ENCODE measurements at regions not wholly inside any gene's neighbourhood (a gene's known extent, or its start where the extent isn't known, plus 50 kb on each side); places are given as distances from the start of the nearest gene placed in this dataset.
"Not testable (repeated sequence)": the region's sequence is repeated elsewhere in the genome, so short reads cannot be mapped to it uniquely, and the experiment has no call there.

- ChIA-PET CTCF (no interaction called here), POLR2A (no interaction called here)
- Histone ChIP-seq H3K36me3 (ENCODE audit: control insufficient read depth in 4 of 4, insufficient read depth in 4 of 4, low read length in 3 of 4) (no peaks in the 10 kb centered on the region), H3K4me3 (ENCODE audit: control insufficient read depth in 1 of 7, extremely low read depth in 1 of 7, insufficient read depth in 4 of 7, low read depth in 2 of 7, low read length in 6 of 7) (no peak overlapping the region), H3K9me3 (ENCODE audit: control extremely low read depth in 1 of 5, control insufficient read depth in 4 of 5, insufficient read depth in 2 of 5, low read depth in 1 of 5, low read length in 4 of 5) (peaks cover 0 to 19% (median 3%) of the 10 kb centered on the region in 5 experiments), H3K4me1 (ENCODE audit: control extremely low read depth in 1 of 4, control insufficient read depth in 4 of 4, insufficient read depth in 4 of 4, low read length in 3 of 4) (no peaks in the 10 kb centered on the region), H3K27me3 (replicated peaks in 2 of 5; ENCODE audit: control insufficient read depth in 4 of 5, insufficient read depth in 5 of 5, low read length in 4 of 5) (no peaks in the 10 kb centered on the region), H3K27ac (ENCODE audit: insufficient read depth in 1 of 2, low read depth in 1 of 2, low read length in 2 of 2, poor library complexity in 1 of 2, severe bottlenecking in 2 of 2) (no peak overlapping the region)
- WGBS (ENCODE audit: insufficient coverage) = 100% methylated on average over 1 of the region's 3 CpGs
- no peak for DNase-seq
Measured at GRCh38 chr4:148633720-148634119, 191.5 kb upstream of the NR3C2 start.

GRCh38 chr4:148632476-148632875, 190.3 kb upstream of the NR3C2 start:
- Histone ChIP-seq H3K4me1 (ENCODE audit: control extremely low read depth in 1 of 4, control insufficient read depth in 4 of 4, insufficient read depth in 4 of 4, low read length in 3 of 4) (no peaks in the 10 kb centered on the region), H3K27ac (ENCODE audit: insufficient read depth in 1 of 2, low read depth in 1 of 2, low read length in 2 of 2, poor library complexity in 1 of 2, severe bottlenecking in 2 of 2) (no peak overlapping the region), H3K27me3 (replicated peaks in 2 of 5; ENCODE audit: control insufficient read depth in 4 of 5, insufficient read depth in 5 of 5, low read length in 4 of 5) (no peaks in the 10 kb centered on the region), H3K9me3 (ENCODE audit: control extremely low read depth in 1 of 5, control insufficient read depth in 4 of 5, insufficient read depth in 2 of 5, low read depth in 1 of 5, low read length in 4 of 5) (peaks cover 0 to 12% (median 3%) of the 10 kb centered on the region in 5 experiments), H3K4me3 (ENCODE audit: control insufficient read depth in 1 of 7, extremely low read depth in 1 of 7, insufficient read depth in 4 of 7, low read depth in 2 of 7, low read length in 6 of 7) (no peak overlapping the region), H3K36me3 (ENCODE audit: control insufficient read depth in 4 of 4, insufficient read depth in 4 of 4, low read length in 3 of 4) (no peaks in the 10 kb centered on the region)
- no peak for DNase-seq
- POLR2A ChIA-PET = interaction anchor here (0.7 kb wide), 1 partner anchor 227 kb away, joined by 4 read pairs; no protein-coding TSS in a partner anchor
- WGBS (ENCODE audit: insufficient coverage) = no CpG with 5 or more reads among the region's 2 CpGs
- CTCF ChIA-PET = no interaction called here

- WGBS (ENCODE audit: insufficient coverage) = no CpG with 5 or more reads among the region's 1 CpG
- no peak overlapping the region for H3K27ac ChIP-seq (ENCODE audit: insufficient read depth in 1 of 2, low read depth in 1 of 2, low read length in 2 of 2, poor library complexity in 1 of 2, severe bottlenecking in 2 of 2)
- ChIA-PET CTCF (no interaction called here), POLR2A (no interaction called here)
- H3K27me3 ChIP-seq (replicated peaks in 2 of 5; ENCODE audit: control insufficient read depth in 4 of 5, insufficient read depth in 5 of 5, low read length in 4 of 5) = no peaks in the 10 kb centered on the region
- no peaks in the 10 kb centered on the region for H3K4me1 ChIP-seq (ENCODE audit: control extremely low read depth in 1 of 4, control insufficient read depth in 4 of 4, insufficient read depth in 4 of 4, low read length in 3 of 4)
- no peak overlapping the region for H3K4me3 ChIP-seq (ENCODE audit: control insufficient read depth in 1 of 7, extremely low read depth in 1 of 7, insufficient read depth in 4 of 7, low read depth in 2 of 7, low read length in 6 of 7)
- no peaks in the 10 kb centered on the region for H3K36me3 ChIP-seq (ENCODE audit: control insufficient read depth in 4 of 4, insufficient read depth in 4 of 4, low read length in 3 of 4)
- no peak for DNase-seq
- no peaks in the 10 kb centered on the region for H3K9me3 ChIP-seq (ENCODE audit: control extremely low read depth in 1 of 5, control insufficient read depth in 4 of 5, insufficient read depth in 2 of 5, low read depth in 1 of 5, low read length in 4 of 5)
Measured at GRCh38 chr4:148630051-148630450, 187.8 kb upstream of the NR3C2 start.

- H3K4me1 ChIP-seq (ENCODE audit: control extremely low read depth in 1 of 4, control insufficient read depth in 4 of 4, insufficient read depth in 4 of 4, low read length in 3 of 4) = no peaks in the 10 kb centered on the region
- ChIA-PET CTCF (no interaction called here), POLR2A (no interaction called here)
- H3K4me3 ChIP-seq (ENCODE audit: control insufficient read depth in 1 of 7, extremely low read depth in 1 of 7, insufficient read depth in 4 of 7, low read depth in 2 of 7, low read length in 6 of 7) = no peak overlapping the region
- no peaks in the 10 kb centered on the region for H3K27me3 ChIP-seq (replicated peaks in 2 of 5; ENCODE audit: control insufficient read depth in 4 of 5, insufficient read depth in 5 of 5, low read length in 4 of 5)
- no peaks in the 10 kb centered on the region for H3K36me3 ChIP-seq (ENCODE audit: control insufficient read depth in 4 of 4, insufficient read depth in 4 of 4, low read length in 3 of 4)
- no peak for DNase-seq
- no peak overlapping the region for H3K27ac ChIP-seq (ENCODE audit: insufficient read depth in 1 of 2, low read depth in 1 of 2, low read length in 2 of 2, poor library complexity in 1 of 2, severe bottlenecking in 2 of 2)
- H3K9me3 ChIP-seq (ENCODE audit: control extremely low read depth in 1 of 5, control insufficient read depth in 4 of 5, insufficient read depth in 2 of 5, low read depth in 1 of 5, low read length in 4 of 5) = peaks cover 0 to 2% (median 0%) of the 10 kb centered on the region in 5 experiments
Measured at GRCh38 chr4:148618856-148619255, 176.6 kb upstream of the NR3C2 start.

GRCh38 chr4:148608968-148609367, 166.8 kb upstream of the NR3C2 start:
- 100% methylated on average over 1 of the region's 4 CpGs for WGBS (ENCODE audit: insufficient coverage)
- ChIA-PET POLR2A (no interaction called here), CTCF (no interaction called here)
- Histone ChIP-seq H3K27ac (ENCODE audit: insufficient read depth in 1 of 2, low read depth in 1 of 2, low read length in 2 of 2, poor library complexity in 1 of 2, severe bottlenecking in 2 of 2) (no peak overlapping the region), H3K9me3 (ENCODE audit: control extremely low read depth in 1 of 5, control insufficient read depth in 4 of 5, insufficient read depth in 2 of 5, low read depth in 1 of 5, low read length in 4 of 5) (peaks cover 0 to under 1% (median 0%) of the 10 kb centered on the region in 5 experiments), H3K27me3 (replicated peaks in 2 of 5; ENCODE audit: control insufficient read depth in 4 of 5, insufficient read depth in 5 of 5, low read length in 4 of 5) (no peaks in the 10 kb centered on the region), H3K4me3 (ENCODE audit: control insufficient read depth in 1 of 7, extremely low read depth in 1 of 7, insufficient read depth in 4 of 7, low read depth in 2 of 7, low read length in 6 of 7) (no peak overlapping the region), H3K36me3 (ENCODE audit: control insufficient read depth in 4 of 4, insufficient read depth in 4 of 4, low read length in 3 of 4) (no peaks in the 10 kb centered on the region), H3K4me1 (ENCODE audit: control extremely low read depth in 1 of 4, control insufficient read depth in 4 of 4, insufficient read depth in 4 of 4, low read length in 3 of 4) (no peaks in the 10 kb centered on the region)
- DNase-seq = no peak

- CTCF ChIA-PET, POLR2A ChIA-PET: not testable (repeated sequence)
- WGBS (ENCODE audit: insufficient coverage) = 96% methylated on average over 13 of the region's 14 CpGs
Measured at GRCh38 chr4:148598418-148599207, 156.4 kb upstream of the NR3C2 start.

GRCh38 chr4:148589182-148589581, 147.0 kb upstream of the NR3C2 start:
- WGBS (ENCODE audit: insufficient coverage) = 97% methylated on average over 4 of the region's 4 CpGs
- Histone ChIP-seq H3K9me3 (ENCODE audit: control extremely low read depth in 1 of 5, control insufficient read depth in 4 of 5, insufficient read depth in 2 of 5, low read depth in 1 of 5, low read length in 4 of 5) (peaks cover 0 to 8% (median 4%) of the 10 kb centered on the region in 5 experiments), H3K27ac (ENCODE audit: insufficient read depth in 1 of 2, low read depth in 1 of 2, low read length in 2 of 2, poor library complexity in 1 of 2, severe bottlenecking in 2 of 2) (no peak overlapping the region), H3K4me1 (ENCODE audit: control extremely low read depth in 1 of 4, control insufficient read depth in 4 of 4, insufficient read depth in 4 of 4, low read length in 3 of 4) (no peaks in the 10 kb centered on the region), H3K27me3 (replicated peaks in 2 of 5; ENCODE audit: control insufficient read depth in 4 of 5, insufficient read depth in 5 of 5, low read length in 4 of 5) (no peaks in the 10 kb centered on the region), H3K36me3 (ENCODE audit: control insufficient read depth in 4 of 4, insufficient read depth in 4 of 4, low read length in 3 of 4) (no peaks in the 10 kb centered on the region), H3K4me3 (ENCODE audit: control insufficient read depth in 1 of 7, extremely low read depth in 1 of 7, insufficient read depth in 4 of 7, low read depth in 2 of 7, low read length in 6 of 7) (no peak overlapping the region)
- POLR2A ChIA-PET = no interaction called here
- CTCF ChIA-PET = no interaction called here
- DNase-seq = no peak

More at GRCh38 chr4:148598418-148599207, 156.4 kb upstream of the NR3C2 start:
- not testable (repeated sequence) for H3K27me3 ChIP-seq (replicated peaks in 2 of 5; ENCODE audit: control insufficient read depth in 4 of 5, insufficient read depth in 5 of 5, low read length in 4 of 5); H3K27ac ChIP-seq (ENCODE audit: insufficient read depth in 1 of 2, low read depth in 1 of 2, low read length in 2 of 2, poor library complexity in 1 of 2, severe bottlenecking in 2 of 2); DNase-seq; H3K4me3 ChIP-seq (ENCODE audit: control insufficient read depth in 1 of 7, extremely low read depth in 1 of 7, insufficient read depth in 4 of 7, low read depth in 2 of 7, low read length in 6 of 7); H3K36me3 ChIP-seq (ENCODE audit: control insufficient read depth in 4 of 4, insufficient read depth in 4 of 4, low read length in 3 of 4); H3K4me1 ChIP-seq (ENCODE audit: control extremely low read depth in 1 of 4, control insufficient read depth in 4 of 4, insufficient read depth in 4 of 4, low read length in 3 of 4); H3K9me3 ChIP-seq (ENCODE audit: control extremely low read depth in 1 of 5, control insufficient read depth in 4 of 5, insufficient read depth in 2 of 5, low read depth in 1 of 5, low read length in 4 of 5)
